IPS-15b (cell line): ENCODE measurements at regions not wholly inside any gene's neighbourhood (a gene's known extent, or its start where the extent isn't known, plus 50 kb on each side); places are given as distances from the start of the nearest gene placed in this dataset.

Source experiments
- H3K27me3 ChIP-seq: one replicate; pipeline ENCODE4 v1.6.1; 2013; ENCODE audit warnings: low read length; ENCODE audit not compliant: control insufficient read depth, insufficient read depth
- H3K36me3 ChIP-seq: one replicate; pipeline ENCODE4 v1.6.1; 2013; ENCODE audit warnings: low read length; ENCODE audit not compliant: control insufficient read depth, insufficient read depth
- H3K4me1 ChIP-seq: one replicate; pipeline ENCODE4 v1.6.1; 2013; ENCODE audit warnings: mild to moderate bottlenecking, low read length; ENCODE audit not compliant: control insufficient read depth, insufficient read depth
- H3K4me3 ChIP-seq: one replicate; pipeline ENCODE4 v1.5.1; 2013; ENCODE audit warnings: low read depth, low read length
- H3K9ac ChIP-seq: one replicate; pipeline ENCODE4 v1.6.1; 2013; ENCODE audit warnings: low read depth, mild to moderate bottlenecking, low read length
- H3K9me3 ChIP-seq: one replicate; pipeline ENCODE4 v1.6.1; 2013; ENCODE audit warnings: mild to moderate bottlenecking, low read length; ENCODE audit not compliant: control insufficient read depth, insufficient read depth

DNA sequence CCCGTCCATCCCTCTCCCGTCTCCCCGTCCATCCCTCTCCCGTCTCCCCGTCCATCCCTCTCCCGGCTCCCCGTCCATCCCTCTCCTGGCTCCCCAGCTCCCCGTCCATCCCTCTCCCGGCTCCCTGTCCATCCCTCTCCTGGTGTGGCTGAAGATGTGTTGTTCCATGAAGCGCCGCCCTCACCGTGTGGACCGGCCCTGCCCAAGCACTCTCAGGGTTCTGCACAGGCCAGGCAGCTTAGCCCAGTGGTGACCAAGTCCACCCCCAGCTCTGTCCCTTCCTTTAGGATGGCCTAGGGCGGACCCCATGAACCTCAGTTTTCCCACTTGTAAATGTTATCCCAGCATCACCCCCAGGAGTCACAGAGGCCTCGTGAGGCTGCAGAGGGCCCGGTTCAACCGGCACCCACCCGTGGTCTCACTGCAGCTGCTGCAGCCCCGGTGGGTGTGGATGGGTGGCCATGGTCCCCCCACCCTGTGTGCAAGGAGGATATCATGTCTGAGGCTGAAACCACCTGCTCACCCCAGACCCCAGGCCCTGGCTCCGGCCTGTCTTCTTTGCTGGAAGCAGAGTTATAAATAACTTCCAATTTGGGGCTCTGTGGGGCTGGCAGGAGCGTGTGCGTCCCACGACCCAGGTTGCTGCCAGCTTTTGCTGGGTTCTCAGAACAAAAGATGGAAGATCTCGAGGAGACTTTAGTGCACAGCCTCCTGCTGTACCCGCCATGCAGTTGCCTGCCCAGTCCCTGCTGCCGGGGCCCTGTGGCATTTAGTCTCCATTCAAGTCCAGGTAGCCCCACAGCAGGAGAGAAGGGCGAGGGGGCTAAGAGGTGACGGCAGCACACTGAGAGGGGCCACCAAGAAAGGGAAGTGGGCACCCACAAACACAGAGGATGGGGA is 1147.8 kb downstream of the BRD1 start:
- H3K36me3 ChIP-seq = peaks cover 2% of the 10 kb centered on the region
- H3K4me3 ChIP-seq = no peak overlapping the region
- H3K9ac ChIP-seq = no peak overlapping the region
- H3K4me1 ChIP-seq = no peaks in the 10 kb centered on the region
- no peaks in the 10 kb centered on the region for H3K9me3 ChIP-seq
- no peaks in the 10 kb centered on the region for H3K27me3 ChIP-seq

DNA sequence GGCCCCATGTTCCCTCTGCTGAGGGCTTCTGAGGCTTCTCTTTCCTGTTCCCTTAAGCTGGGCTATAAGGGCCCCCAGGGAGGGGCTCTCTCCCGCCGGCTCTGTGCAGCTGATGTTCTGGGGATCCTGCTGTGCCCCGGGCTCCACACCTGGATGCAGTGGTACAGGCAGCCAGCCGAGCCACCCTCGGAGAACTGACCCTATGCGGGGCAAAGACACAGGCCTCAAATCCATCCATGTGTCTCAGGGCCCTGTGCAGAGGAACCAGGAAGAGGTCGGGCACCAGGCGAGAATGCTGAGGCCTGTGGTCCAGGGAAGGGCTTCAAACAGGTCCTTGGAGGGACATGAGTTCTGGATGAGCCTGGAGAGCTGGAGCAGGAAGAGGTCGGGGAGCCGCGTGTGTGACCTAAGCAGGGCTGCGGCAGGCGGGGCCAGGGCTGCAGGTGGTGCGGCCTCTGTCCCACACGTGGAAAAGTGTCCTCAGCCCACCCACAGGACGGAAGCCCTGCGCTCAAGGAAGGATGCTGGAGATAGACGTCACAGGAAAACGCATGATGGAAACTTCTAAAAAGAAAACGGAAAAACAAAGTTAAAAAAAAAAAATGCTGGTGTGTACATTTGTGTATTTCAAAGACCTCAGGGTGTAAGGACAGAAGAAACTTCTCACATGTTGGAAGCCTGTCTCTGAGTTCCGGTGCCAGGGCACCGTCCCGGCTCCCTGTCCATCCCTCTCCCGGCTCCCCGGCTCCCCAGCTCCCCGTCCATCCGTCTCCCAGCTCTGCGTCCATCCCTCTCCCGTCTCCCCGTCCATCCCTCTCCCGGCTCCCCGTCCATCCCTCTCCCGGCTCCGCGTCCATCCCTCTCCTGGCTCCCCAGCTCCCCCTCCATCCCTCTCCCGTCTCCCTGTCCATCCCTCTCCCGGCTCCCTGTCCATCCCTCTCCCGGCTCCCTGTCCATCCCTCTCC is 1149.2 kb downstream of the BRD1 start:
- Histone ChIP-seq H3K4me3 (no peak overlapping the region), H3K4me1 (no peaks in the 10 kb centered on the region)

DNA sequence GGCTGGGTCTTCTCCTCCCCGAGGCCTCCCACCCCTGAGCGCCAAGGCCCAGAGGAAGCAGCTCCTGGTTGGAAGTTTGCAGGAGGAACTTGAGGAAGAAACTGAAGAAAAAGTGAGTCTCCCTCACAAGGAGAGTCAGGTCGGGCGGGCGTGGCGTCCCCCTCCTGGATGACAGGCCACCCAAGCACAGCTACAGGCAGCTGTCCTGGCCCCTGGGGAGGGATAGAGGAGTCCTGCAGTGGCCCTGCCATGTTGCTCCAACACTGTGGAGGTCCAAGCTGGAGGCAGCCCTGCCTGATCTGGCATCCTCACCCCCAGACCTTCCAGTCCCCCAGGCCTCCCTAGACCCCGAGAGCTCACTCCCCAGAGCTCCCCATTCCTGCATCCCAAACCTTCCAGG is 1150.1 kb downstream of the BRD1 start:
- Histone ChIP-seq H3K4me3 (no peak overlapping the region), H3K9ac (no peak overlapping the region), H3K9me3 (no peaks in the 10 kb centered on the region), H3K36me3 (peaks cover 2% of the 10 kb centered on the region), H3K4me1 (no peaks in the 10 kb centered on the region), H3K27me3 (no peaks in the 10 kb centered on the region)

More for the DNA sequence above, 1149.2 kb downstream of the BRD1 start:
- H3K9ac ChIP-seq = no peak overlapping the region
- H3K36me3 ChIP-seq = peaks cover 2% of the 10 kb centered on the region
- H3K9me3 ChIP-seq = no peaks in the 10 kb centered on the region
- H3K27me3 ChIP-seq = no peaks in the 10 kb centered on the region

DNA sequence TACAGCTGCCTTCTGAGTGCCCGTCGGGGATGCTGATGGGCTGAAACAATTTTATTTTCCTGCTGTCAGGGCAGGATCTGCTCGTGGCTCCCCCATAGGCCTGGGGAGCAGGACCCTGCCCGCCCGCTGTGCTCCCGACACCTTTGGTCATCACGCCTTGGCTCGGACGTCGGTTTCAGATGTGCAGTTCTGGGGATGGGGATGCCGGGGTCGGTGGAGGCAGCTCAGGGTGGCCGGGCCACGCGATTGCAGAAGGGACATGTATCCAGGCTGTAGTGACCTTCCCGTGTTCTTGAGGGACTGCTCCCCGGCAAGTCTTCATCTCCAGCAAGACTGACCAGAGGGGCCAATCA is 1150.5 kb downstream of the BRD1 start:
- Histone ChIP-seq H3K4me1 (no peaks in the 10 kb centered on the region), H3K4me3 (no peak overlapping the region), H3K9me3 (no peaks in the 10 kb centered on the region), H3K27me3 (no peaks in the 10 kb centered on the region), H3K36me3 (peaks cover 2% of the 10 kb centered on the region), H3K9ac (no peak overlapping the region)

DNA sequence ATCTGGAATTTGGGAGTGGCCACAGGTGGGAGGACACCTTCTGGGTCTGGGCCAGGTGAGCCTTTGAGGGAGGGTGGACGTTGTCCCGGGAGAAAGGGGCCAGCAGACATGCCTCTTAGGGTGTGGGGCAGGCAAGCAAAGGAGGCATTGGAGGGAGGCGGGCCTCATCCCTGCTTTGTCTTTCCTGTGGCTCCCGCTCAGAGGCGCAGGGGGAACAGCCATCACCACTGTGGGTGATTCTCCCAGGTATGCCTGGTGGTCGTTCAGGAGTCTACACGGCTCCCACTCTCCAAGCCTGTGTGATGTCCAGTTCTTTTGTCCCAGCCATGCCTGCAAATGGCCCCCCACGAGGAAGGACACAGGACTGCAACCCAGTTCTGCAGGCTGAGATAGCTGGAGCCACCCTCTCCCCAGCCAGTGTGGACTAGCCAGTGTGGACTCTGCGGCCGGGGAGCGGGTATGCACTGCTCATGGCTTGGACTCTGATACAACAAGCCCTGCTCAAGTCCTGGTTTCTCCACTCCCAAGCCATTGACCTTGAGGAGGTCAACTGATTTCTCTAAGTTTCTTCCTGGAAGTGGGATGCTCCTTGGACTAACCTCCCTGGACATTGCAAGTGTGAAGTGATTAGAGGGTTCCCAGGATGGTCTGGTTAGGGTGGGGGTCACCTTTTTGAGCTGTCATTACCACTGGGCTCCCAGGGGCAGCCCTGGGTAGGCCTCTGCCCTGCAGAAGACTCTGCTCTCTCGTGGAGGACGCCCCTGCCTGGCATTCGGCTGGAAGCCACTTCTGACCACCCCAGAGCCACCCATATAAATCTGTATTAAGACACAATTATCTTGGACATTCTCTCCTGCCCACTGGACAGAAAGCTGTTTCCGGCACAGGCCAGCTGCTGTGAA is 1151.2 kb downstream of the BRD1 start:
- Histone ChIP-seq H3K36me3 (peaks cover 2% of the 10 kb centered on the region), H3K4me3 (no peak overlapping the region), H3K4me1 (no peaks in the 10 kb centered on the region), H3K27me3 (no peaks in the 10 kb centered on the region), H3K9ac (no peak overlapping the region), H3K9me3 (no peaks in the 10 kb centered on the region)

DNA sequence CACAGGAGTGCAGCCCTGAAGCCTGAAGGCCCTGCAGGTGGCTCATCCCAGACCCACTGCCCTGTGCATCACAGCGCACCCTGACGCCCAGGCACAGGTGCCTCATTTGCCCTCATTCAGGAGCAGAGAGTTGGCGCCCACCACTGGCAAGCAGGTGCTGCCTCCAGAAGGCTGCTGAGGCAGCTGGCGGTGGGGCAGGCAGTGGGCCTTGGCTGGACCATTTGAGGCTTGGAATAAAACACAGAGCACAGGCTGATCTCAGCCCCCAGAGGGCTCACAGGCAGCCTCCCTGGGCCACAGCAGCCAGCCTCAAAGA is 1151.9 kb downstream of the BRD1 start:
- Histone ChIP-seq H3K9me3 (no peaks in the 10 kb centered on the region), H3K4me3 (no peak overlapping the region), H3K27me3 (no peaks in the 10 kb centered on the region), H3K36me3 (peaks cover 2% of the 10 kb centered on the region), H3K4me1 (no peaks in the 10 kb centered on the region), H3K9ac (no peak overlapping the region)

DNA sequence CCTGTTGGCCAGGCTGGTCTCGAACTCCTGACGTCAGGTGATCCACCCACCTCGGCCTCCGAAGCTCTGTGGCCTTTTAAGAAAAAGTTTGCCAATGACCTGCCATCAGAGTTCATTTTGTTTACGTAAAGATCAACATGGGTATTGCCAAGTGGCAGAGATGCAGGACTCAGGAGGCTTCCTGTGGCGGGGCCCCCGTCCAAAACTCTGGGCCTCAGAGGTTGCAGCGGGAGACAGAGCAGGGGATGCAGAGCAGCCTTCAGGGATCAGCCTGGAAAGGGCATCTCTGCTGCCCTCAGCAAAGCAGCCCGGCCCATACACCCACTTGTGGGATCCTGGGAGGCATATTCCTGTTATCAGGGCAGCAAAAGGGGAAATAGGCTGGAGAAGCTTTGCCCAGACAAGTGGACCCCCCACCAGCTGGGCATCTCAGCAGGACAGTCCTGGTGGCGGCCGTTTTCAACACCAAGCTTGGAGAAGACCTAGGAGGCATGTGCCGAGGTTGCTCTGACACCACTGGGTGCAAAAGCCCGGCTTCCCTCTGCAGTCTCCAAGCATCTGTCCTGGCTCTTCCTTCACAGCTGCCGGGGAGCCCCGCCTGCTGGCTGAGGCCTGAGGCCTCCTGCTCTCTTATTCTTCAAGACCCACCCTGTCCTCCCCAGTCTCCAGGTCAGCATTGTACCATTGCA is 1152.4 kb downstream of the BRD1 start:
- no peak overlapping the region for H3K9ac ChIP-seq
- no peaks in the 10 kb centered on the region for H3K27me3 ChIP-seq
- H3K4me1 ChIP-seq = no peaks in the 10 kb centered on the region
- H3K36me3 ChIP-seq = peaks cover 2% of the 10 kb centered on the region
- no peaks in the 10 kb centered on the region for H3K9me3 ChIP-seq
- H3K4me3 ChIP-seq = no peak overlapping the region

DNA sequence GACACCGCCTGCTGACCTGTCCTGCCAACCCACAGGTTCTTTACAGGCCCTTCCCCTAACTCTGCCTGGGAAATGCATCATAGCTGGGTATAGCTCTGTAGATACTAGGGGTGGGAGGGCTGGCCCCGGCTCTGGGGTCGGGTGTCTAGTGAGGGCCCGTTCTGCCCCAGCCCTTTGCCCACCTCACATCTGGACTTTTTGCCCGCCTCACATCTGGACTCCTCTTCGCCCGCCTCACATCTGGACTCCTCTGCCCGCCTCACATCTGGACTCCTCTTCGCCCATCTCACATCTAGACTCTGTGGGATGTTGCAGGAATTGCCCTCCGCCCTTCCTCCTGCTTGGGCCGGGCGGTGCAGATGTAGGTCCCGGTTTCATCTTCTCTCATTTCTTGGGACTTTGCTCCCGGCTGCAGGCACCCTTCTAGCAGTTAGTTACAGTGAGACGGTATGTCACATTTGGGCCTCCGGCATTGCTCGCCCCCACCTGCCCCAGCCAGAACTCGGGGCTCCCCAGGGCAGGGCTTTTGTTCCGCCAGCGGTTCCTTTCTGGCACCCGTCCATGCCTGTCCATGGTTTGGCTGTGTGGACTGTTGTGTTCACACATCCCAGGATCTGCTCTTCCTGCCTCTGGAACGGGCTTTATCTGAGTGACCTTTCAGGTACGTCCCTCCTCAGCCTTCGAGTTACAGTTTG is 1153.7 kb downstream of the BRD1 start:
- no peaks in the 10 kb centered on the region for H3K9me3 ChIP-seq
- H3K4me3 ChIP-seq = no peak overlapping the region
- no peak overlapping the region for H3K9ac ChIP-seq
- no peaks in the 10 kb centered on the region for H3K4me1 ChIP-seq
- H3K27me3 ChIP-seq = no peaks in the 10 kb centered on the region
- peaks cover 2% of the 10 kb centered on the region for H3K36me3 ChIP-seq

DNA sequence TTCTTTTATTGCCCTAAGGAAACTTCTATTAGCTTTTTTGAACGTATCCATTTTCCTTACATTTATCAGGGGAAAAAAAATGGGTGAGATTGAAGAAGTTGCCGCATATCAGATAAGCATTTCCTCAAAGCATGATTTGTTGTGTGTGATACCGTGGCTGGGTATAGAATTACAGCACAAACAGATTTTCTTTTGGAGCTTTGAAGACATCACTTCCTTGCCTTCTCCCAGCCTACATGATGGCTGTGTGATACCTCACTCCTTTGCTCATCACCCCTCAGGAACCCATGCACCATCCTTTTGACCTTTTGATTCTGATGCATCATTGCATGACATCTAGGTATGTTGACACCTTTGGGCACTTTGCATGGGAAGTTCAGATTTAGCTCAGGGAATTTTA is 1155.3 kb downstream of the BRD1 start:
- Histone ChIP-seq H3K36me3 (peaks cover 4% of the 10 kb centered on the region), H3K9ac (no peak overlapping the region), H3K27me3 (no peaks in the 10 kb centered on the region), H3K4me3 (no peak overlapping the region), H3K9me3 (no peaks in the 10 kb centered on the region), H3K4me1 (no peaks in the 10 kb centered on the region)

DNA sequence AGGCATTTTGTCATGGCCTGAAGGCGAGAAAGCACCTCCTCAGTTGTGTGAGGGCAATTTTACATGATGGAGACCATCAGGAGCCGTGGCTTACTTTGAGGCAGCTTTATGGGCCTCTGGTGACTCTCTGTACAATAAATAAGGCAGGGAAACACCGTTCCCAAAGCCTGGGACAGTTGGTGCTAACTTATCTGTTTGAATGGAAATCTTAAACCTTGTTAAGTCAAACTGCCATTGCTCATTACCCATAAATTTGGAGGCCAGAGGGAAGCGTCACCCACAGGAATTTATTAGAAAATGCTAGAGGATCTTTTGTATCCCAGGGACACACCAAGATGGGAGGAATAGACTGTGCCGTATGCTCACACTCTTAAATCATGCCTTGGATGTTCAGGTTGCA is 1156.9 kb downstream of the BRD1 start:
- H3K4me3 ChIP-seq = no peak overlapping the region
- H3K9me3 ChIP-seq = no peaks in the 10 kb centered on the region
- peaks cover 2% of the 10 kb centered on the region for H3K36me3 ChIP-seq
- no peaks in the 10 kb centered on the region for H3K27me3 ChIP-seq
- no peak overlapping the region for H3K9ac ChIP-seq
- H3K4me1 ChIP-seq = no peaks in the 10 kb centered on the region
